BLaER1 (cell line): ENCODE measurements at regions not wholly inside any gene's neighbourhood (a gene's known extent, or its start where the extent isn't known, plus 50 kb on each side); places are given as distances from the start of the nearest gene placed in this dataset.

ENCODE experiments used
- H3K27ac ChIP-seq: shearing (Covaris generic); formaldehyde crosslinking; 2 replicates; pipeline ENCODE4 v1.8.1; 2022
- H3K27me3 ChIP-seq: shearing (Covaris generic); formaldehyde crosslinking; 2 replicates; pipeline ENCODE4 v1.8.1; 2022
- H3K36me3 ChIP-seq: shearing (Covaris generic); formaldehyde crosslinking; 2 replicates; pipeline ENCODE4 v1.8.1; 2022
- H3K4me1 ChIP-seq: shearing (Covaris generic); formaldehyde crosslinking; 2 replicates; pipeline ENCODE4 v1.8.1; 2022
- H3K4me2 ChIP-seq: shearing (Covaris generic); formaldehyde crosslinking; 2 replicates; pipeline ENCODE4 v1.8.1; 2022
- H3K4me3 ChIP-seq: shearing (Covaris generic); formaldehyde crosslinking; 2 replicates; pipeline ENCODE4 v1.8.1; 2022
- H3K9ac ChIP-seq: shearing (Covaris generic); formaldehyde crosslinking; 2 replicates; pipeline ENCODE4 v1.8.1; 2022
- H3K9me3 ChIP-seq: shearing (Covaris generic); formaldehyde crosslinking; 2 replicates; pipeline ENCODE4 v1.8.1; 2022
- H4K20me1 ChIP-seq: shearing (Covaris generic); formaldehyde crosslinking; 2 replicates; pipeline ENCODE4 v1.8.1; 2022
- Cebpa-rat ChIP-seq: shearing (Covaris generic); IDR thresholded peaks from 2 replicates; pipeline ENCODE4 v1.8.1; 2022

- Histone ChIP-seq H3K27me3 (peaks cover 12% of the 10 kb centered on the region), H3K36me3 (no peaks in the 10 kb centered on the region), H3K27ac (no peak overlapping the region), H3K4me2 (no peak overlapping the region), H3K9ac (no peak overlapping the region), H3K4me1 (no peaks in the 10 kb centered on the region), H3K4me3 (no peak overlapping the region), H4K20me1 (no peaks in the 10 kb centered on the region), H3K9me3 (no peaks in the 10 kb centered on the region)
- peak; percentile 80; the same call in 1 of the 2 replicates for TF ChIP-seq Cebpa-rat
Observed at GRCh38 chr6:156544046-156544445, 233.1 kb upstream of the ARID1B start.

GRCh38 chr6:156543431-156543830 is 233.7 kb upstream of the ARID1B start:
- Histone ChIP-seq H3K27me3 (peaks cover 12% of the 10 kb centered on the region), H3K4me1 (no peaks in the 10 kb centered on the region), H3K9me3 (no peaks in the 10 kb centered on the region), H3K4me3 (no peak overlapping the region), H4K20me1 (no peaks in the 10 kb centered on the region), H3K36me3 (no peaks in the 10 kb centered on the region), H3K27ac (no peak overlapping the region), H3K9ac (no peak overlapping the region), H3K4me2 (no peak overlapping the region)
- TF ChIP-seq Cebpa-rat: no peak

DNA sequence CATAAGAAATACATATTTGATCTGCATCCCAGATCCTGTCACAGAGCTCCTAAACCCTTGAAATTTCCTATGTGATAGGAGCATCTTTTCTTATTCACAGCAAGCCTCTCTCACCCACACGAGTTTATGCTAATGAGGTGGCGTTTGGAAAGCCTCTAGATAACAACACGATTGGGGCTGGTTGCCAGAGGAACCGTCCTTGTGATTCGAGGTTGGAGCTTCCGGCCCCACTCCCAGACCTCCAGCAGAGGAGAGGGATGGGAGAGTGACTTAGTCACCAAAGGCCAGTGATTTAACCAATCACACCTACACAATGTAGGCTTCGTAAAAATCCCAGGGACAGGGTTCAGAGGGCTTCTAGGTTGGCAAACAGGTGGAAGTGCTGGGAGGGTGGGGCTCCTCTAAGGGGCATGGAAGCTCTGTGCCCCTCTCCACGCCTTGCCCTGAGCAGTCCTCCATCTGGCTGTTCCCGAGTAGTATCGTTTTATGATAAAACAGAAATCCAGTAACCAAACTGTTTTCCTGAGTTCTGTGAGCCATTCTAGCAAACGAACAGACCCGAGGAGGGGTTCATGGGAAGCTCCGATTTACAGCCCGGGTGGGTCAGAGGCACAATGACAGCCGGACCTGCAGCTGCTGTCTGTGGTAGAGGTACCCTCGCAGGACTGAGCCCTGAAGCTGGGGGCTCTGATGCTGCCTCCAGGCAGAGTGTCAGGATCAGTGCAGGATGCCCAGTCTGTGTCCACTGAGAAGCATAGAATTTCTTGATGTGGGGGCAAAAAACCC is 238.1 kb upstream of the ARID1B start:
- H3K27ac ChIP-seq: no peak overlapping the region
- H3K36me3 ChIP-seq: no peaks in the 10 kb centered on the region
- no peak overlapping the region for H3K9ac ChIP-seq
- no peaks in the 10 kb centered on the region for H3K4me1 ChIP-seq
- no peaks in the 10 kb centered on the region for H4K20me1 ChIP-seq
- no peaks in the 10 kb centered on the region for H3K27me3 ChIP-seq
- H3K4me2 ChIP-seq: no peak overlapping the region
- H3K4me3 ChIP-seq: no peak overlapping the region
- TF ChIP-seq Cebpa-rat: no peak
- H3K9me3 ChIP-seq: no peaks in the 10 kb centered on the region

GRCh38 chr6:156534594-156534993 is 242.6 kb upstream of the ARID1B start:
- H3K27me3 ChIP-seq: no peaks in the 10 kb centered on the region
- no peak overlapping the region for H3K27ac ChIP-seq
- H3K9me3 ChIP-seq: no peaks in the 10 kb centered on the region

DNA sequence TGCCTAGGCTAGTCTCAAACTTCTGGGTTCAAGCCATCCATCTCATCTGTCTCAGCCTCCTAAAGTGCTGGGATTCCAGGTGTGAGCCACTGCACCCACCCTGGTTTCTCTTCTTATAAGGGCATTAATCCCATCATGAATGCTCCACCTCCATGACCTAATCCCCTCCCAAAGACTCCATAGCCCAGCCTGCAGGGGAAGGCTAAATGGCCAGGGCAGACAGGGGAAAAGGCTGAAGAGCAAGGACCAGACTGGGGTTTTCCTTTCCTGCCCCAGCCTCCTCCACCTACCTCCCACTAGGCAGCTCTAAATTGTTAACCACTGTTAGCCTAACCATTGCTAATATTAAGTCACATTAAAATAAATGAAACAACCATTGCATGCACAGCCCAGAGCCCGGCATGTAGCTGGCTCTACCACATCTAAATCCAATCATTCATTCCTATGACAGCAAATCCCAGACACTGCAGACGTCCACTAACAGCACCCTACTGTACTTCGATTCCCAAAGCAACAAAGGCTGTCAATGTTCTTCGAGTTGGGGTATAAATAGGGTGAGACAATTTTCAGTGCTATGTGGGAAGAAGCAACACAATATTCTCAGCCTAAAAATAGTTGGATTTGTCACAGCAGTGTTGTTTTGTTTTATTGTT is 243.2 kb upstream of the ARID1B start:
- Histone ChIP-seq H3K27ac (no peak overlapping the region), H4K20me1 (no peaks in the 10 kb centered on the region), H3K36me3 (no peaks in the 10 kb centered on the region), H3K4me2 (no peak overlapping the region), H3K27me3 (no peaks in the 10 kb centered on the region), H3K9ac (no peak overlapping the region), H3K9me3 (no peaks in the 10 kb centered on the region), H3K4me3 (no peak overlapping the region), H3K4me1 (no peaks in the 10 kb centered on the region)
- no peak for TF ChIP-seq Cebpa-rat

More at GRCh38 chr6:156534594-156534993, 242.6 kb upstream of the ARID1B start:
- Histone ChIP-seq H3K9ac (no peak overlapping the region), H3K4me1 (no peaks in the 10 kb centered on the region), H3K4me3 (no peak overlapping the region), H4K20me1 (no peaks in the 10 kb centered on the region), H3K36me3 (no peaks in the 10 kb centered on the region), H3K4me2 (no peak overlapping the region)
- TF ChIP-seq Cebpa-rat: no peak

- Histone ChIP-seq H3K36me3 (no peaks in the 10 kb centered on the region), H3K27ac (no peak overlapping the region), H3K9ac (no peak overlapping the region), H3K9me3 (0 out of 2 replicates have a peak, but pooled peaks cover 1% of the 10 kb centered on the region), H3K27me3 (no peaks in the 10 kb centered on the region), H4K20me1 (no peaks in the 10 kb centered on the region), H3K4me3 (no peak overlapping the region), H3K4me2 (no peak overlapping the region), H3K4me1 (no peaks in the 10 kb centered on the region)
- no peak for TF ChIP-seq Cebpa-rat
Observed at GRCh38 chr6:156526081-156526480, 251.1 kb upstream of the ARID1B start.

GRCh38 chr6:156525541-156525940 is 251.6 kb upstream of the ARID1B start:
- H3K27ac ChIP-seq: no peak overlapping the region
- no peak overlapping the region for H3K9ac ChIP-seq
- TF ChIP-seq Cebpa-rat: no peak
- H3K4me3 ChIP-seq: no peak overlapping the region
- H3K27me3 ChIP-seq: no peaks in the 10 kb centered on the region
- H3K4me2 ChIP-seq: no peak overlapping the region
- no peaks in the 10 kb centered on the region for H4K20me1 ChIP-seq
- 0 out of 2 replicates have a peak, but pooled peaks cover 4% of the 10 kb centered on the region for H3K9me3 ChIP-seq
- H3K4me1 ChIP-seq: no peaks in the 10 kb centered on the region
- no peaks in the 10 kb centered on the region for H3K36me3 ChIP-seq

DNA sequence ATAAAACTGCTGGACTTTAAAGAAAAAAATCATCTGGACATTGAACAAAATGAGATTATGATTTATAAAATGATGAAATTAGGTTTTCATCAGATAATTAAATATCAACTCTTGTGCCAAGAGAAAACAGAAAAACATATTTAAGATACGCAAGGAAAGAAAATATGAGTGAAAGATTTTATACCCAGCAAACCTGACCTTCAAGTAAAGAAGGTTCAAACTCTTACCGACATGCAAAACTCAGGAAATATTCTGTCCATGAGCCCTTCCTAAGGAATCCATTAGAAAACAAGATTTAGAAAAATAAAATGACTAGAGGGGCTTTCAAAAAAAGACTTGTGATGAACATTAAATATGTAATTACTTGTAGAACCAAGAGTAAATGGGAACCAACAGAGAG is 257.2 kb upstream of the ARID1B start:
- TF ChIP-seq Cebpa-rat: no peak
- H3K9ac ChIP-seq: no peak overlapping the region
- no peak overlapping the region for H3K4me2 ChIP-seq
- H3K4me3 ChIP-seq: no peak overlapping the region
- H3K4me1 ChIP-seq: peaks cover 5% of the 10 kb centered on the region; the same call in 1 of the 2 replicates
- H3K27ac ChIP-seq: no peak overlapping the region
- no peaks in the 10 kb centered on the region for H4K20me1 ChIP-seq
- H3K9me3 ChIP-seq: peaks cover 23% of the 10 kb centered on the region
- H3K36me3 ChIP-seq: no peaks in the 10 kb centered on the region
- H3K27me3 ChIP-seq: no peaks in the 10 kb centered on the region

DNA sequence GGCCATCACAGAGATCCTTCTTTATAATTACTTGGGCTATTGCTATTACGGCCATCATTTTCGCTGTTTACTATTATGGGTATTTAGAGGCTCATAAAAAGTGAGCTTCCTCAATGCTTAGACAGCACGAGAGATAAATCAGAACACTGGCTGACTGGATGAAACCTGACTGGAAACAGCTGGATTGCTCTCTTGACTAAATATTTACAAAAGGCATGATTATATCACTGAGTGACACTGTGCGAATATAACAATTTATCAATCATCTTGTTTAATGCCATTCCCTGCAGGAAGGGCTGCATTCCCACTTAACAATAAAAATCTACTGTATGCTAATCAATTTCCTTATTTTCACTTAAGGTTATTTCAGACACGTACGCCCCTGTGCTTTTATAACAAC is 260.1 kb upstream of the ARID1B start:
- H3K4me2 ChIP-seq: no peak overlapping the region
- H3K9me3 ChIP-seq: peaks cover 23% of the 10 kb centered on the region
- no peaks in the 10 kb centered on the region for H3K36me3 ChIP-seq
- no peaks in the 10 kb centered on the region for H3K27me3 ChIP-seq
- no peak overlapping the region for H3K9ac ChIP-seq
- no peak for TF ChIP-seq Cebpa-rat
- H3K4me3 ChIP-seq: no peak overlapping the region
- no peak overlapping the region for H3K27ac ChIP-seq
- no peaks in the 10 kb centered on the region for H4K20me1 ChIP-seq
- peaks cover 5% of the 10 kb centered on the region; the same call in 1 of the 2 replicates for H3K4me1 ChIP-seq

DNA sequence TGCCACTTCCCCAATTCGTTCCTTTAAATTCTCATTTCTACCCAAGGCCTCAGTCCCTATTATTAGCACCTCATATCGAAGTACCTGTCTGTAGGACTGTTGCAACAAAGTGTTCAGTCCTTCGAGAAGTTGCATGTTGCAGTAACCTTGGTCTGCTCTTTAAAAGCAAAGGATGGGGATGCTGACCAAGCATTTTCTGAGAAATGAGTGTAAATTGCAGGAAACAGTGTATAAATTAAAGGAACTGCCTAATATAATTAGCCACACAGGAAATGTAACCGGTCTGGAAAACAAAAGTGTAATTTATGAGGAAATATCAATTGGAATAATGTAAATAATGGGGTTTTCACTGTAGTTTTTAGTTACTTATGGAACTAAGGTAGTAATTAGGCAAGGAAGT is 261.9 kb upstream of the ARID1B start:
- Histone ChIP-seq H3K4me1 (peaks cover 5% of the 10 kb centered on the region; the same call in 1 of the 2 replicates), H4K20me1 (no peaks in the 10 kb centered on the region), H3K27me3 (no peaks in the 10 kb centered on the region), H3K9me3 (peaks cover 19% of the 10 kb centered on the region), H3K4me2 (no peak overlapping the region), H3K27ac (no peak overlapping the region), H3K4me3 (no peak overlapping the region), H3K9ac (no peak overlapping the region), H3K36me3 (no peaks in the 10 kb centered on the region)
- TF ChIP-seq Cebpa-rat: no peak
